ENCODE measurements at regions not wholly inside any gene's neighbourhood (a gene's known extent, or its start where the extent isn't known, plus 50 kb on each side); places are given as distances from the start of the nearest gene placed in this dataset.

DNA sequence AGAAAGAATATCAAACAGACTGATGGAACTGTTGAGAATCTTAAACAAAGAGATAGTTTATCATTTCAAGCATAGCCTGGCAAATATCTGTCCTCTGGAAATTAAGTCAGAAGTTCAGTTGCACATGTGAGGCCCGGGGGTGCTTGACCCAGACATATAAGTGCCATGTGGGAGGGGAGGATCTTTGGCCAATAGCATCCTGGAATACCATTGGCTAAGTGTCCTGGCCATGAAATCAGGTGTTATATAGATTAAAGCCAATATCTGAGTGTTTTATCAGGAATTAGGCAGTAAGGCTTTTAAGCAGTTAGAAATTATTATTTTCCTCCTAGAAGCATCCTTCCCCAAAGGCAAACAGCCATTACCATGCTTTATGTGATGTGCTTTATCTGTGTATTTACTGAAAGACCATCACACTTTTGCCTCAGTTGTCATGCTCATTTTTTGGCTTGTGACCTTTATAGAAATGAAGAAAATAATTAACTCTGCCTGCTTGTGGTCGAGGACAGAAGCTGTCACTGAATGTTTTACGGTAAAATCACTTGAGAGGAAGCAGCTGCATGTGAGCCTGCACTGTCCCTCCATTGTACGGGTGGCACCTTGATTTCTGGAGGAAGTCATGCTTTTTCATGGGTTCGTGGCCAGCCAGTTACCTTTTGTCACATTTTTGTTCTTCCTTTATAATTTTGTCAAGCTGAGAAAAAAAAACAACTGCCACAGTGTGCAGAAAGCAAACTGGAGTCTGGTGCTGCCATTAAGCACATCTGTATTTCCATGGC, 259.9 kb upstream of the FMN2 start:
- TF ChIP-seq CTCF (conservative IDR thresholded peaks at IDR 0.05; ENCODE audit: low read length), result no peak
- H3K4me3 ChIP-seq (ENCODE audit: low read length), result no peak overlapping the region
- no peak for DNase-seq (ENCODE audit: low read depth)

GRCh38 chr1:239833723-239834122, 258.0 kb upstream of the FMN2 start:
- no peak overlapping the region for H3K4me3 ChIP-seq (ENCODE audit: low read length)
- no peak for DNase-seq (ENCODE audit: low read depth)
- no peak for TF ChIP-seq CTCF (conservative IDR thresholded peaks at IDR 0.05; ENCODE audit: low read length)

GRCh38 chr1:239835946-239836440, 255.7 kb upstream of the FMN2 start:
- no peak for TF ChIP-seq CTCF (conservative IDR thresholded peaks at IDR 0.05; ENCODE audit: low read length)
- DNase-seq (ENCODE audit: low read depth), result no peak
- H3K4me3 ChIP-seq (ENCODE audit: low read length), result no peak overlapping the region

- no peak for TF ChIP-seq CTCF (conservative IDR thresholded peaks at IDR 0.05; ENCODE audit: low read length)
- no peak for DNase-seq (ENCODE audit: low read depth)
- H3K4me3 ChIP-seq (ENCODE audit: low read length), result no peak overlapping the region
These were observed 251.3 kb upstream of the FMN2 start for GRCh38 chr1:239840336-239840735.

GRCh38 chr1:239840790-239841189, 250.9 kb upstream of the FMN2 start:
- no peak for TF ChIP-seq CTCF (conservative IDR thresholded peaks at IDR 0.05; ENCODE audit: low read length)
- no peak overlapping the region for H3K4me3 ChIP-seq (ENCODE audit: low read length)
- no peak for DNase-seq (ENCODE audit: low read depth)

- no peak for DNase-seq (ENCODE audit: low read depth)
- no peak overlapping the region for H3K4me3 ChIP-seq (ENCODE audit: low read length)
- no peak for TF ChIP-seq CTCF (conservative IDR thresholded peaks at IDR 0.05; ENCODE audit: low read length)
These were observed 250.1 kb upstream of the FMN2 start for GRCh38 chr1:239841631-239842030.

DNA sequence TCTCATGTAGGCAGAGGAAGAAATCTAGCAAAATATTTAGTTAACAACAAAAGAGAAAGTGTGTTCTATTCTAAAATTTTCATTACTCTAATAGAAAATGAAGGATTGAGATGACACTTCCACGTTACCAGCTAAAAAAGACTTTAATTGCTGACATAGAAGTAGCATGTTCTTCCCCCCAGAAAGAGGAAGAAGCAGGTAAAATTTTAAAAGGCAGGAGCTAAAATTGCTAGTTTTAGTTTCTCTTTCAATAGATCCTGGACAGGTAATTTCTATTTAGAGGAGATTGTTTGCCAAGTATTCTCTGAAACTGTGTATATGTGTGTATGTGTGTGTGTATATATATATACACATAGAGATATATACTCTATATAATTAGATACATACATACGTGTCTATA, 248.1 kb upstream of the FMN2 start:
- TF ChIP-seq CTCF (conservative IDR thresholded peaks at IDR 0.05; ENCODE audit: low read length), result no peak

More for the DNA sequence above, 248.1 kb upstream of the FMN2 start:
- no peak overlapping the region for H3K4me3 ChIP-seq (ENCODE audit: low read length)
- DNase-seq (ENCODE audit: low read depth), result no peak

Measured in AG10803 (cell line).